ES-I3 (cell line): ENCODE measurements at regions not wholly inside any gene's neighbourhood (a gene's known extent, or its start where the extent isn't known, plus 50 kb on each side); places are given as distances from the start of the nearest gene placed in this dataset.

ENCODE experiments used
- H3K36me3 ChIP-seq: 2 replicates; pipeline ENCODE4 v1.6.1; 2013; ENCODE audit warnings: mild to moderate bottlenecking, low read length, control low read depth, moderate library complexity; ENCODE audit not compliant: insufficient read depth
- H3K4me1 ChIP-seq: 2 replicates; pipeline ENCODE4 v1.6.1; 2013; ENCODE audit warnings: mild to moderate bottlenecking, control low read depth, low read length; ENCODE audit not compliant: insufficient read depth
- H3K9ac ChIP-seq: 2 replicates; pipeline ENCODE4 v1.6.1; 2013; ENCODE audit warnings: low read depth, mild to moderate bottlenecking, low read length, moderate library complexity
- H3K9me3 ChIP-seq: 2 replicates; pipeline ENCODE4 v1.6.1; 2013; ENCODE audit warnings: mild to moderate bottlenecking, low read length, moderate library complexity; ENCODE audit not compliant: control insufficient read depth, insufficient read depth

DNA sequence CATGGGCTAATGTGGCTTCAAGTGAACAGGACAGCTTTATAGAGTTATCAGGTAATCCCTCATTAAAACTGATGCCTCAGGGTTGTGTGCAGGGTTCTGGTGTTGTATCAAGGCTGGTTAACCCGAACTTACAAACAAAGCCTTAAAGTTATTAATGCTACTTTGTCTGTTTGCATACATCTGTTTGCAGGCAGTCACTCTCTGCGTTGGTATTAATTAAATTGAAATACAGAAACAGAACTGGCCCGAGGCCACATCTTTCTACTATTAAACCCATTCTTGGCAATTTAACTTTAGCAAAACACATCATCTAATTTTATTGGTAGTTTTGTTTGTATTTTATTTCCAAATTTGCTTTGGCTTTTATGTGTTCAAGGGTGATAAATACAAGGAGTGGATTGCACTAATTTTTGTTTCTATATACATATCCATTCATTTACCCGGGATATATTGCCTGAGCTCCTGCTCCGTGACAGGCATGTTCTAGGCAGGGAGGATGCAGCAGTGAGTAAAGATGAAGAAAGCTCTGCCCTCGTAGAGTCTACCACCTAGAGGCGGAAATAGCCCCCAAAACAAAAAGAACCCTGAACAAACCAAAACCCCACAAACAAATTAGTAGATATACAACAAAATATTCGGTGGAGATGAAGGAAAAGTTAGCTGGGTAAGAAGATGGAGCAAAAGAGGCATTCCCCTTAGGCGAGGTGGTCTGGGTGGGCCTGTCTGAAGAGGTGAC is 164.2 kb downstream of the MACROH2A1 start:
- Histone ChIP-seq H3K9ac (no peak overlapping the region), H3K4me1 (no peaks in the 10 kb centered on the region), H3K9me3 (no peaks in the 10 kb centered on the region), H3K36me3 (no peaks in the 10 kb centered on the region)

DNA sequence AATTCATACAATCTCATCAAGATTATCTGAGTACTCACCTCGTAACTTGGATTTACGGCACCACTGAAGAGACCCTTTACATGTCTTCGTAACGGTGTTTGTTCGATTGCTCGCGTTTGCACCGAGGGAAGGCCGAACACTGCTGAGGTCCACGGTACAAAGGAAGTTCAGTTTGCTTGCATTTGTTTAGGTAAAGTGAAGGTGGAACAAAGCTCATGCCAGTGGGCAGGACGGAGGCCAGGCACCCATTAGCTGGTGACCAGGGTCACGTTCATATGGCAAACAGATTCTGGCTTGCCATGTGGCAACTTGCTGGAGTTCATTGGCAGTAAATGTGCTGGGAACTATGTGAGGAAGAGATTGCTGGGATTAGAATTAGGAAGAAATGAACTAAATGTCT is 164.8 kb downstream of the MACROH2A1 start:
- H3K4me1 ChIP-seq: no peaks in the 10 kb centered on the region

GRCh38 chr5:135233477-135233876 is 165.6 kb downstream of the MACROH2A1 start:
- H3K4me1 ChIP-seq: no peaks in the 10 kb centered on the region

More for the DNA sequence above, 164.8 kb downstream of the MACROH2A1 start:
- H3K36me3 ChIP-seq: no peaks in the 10 kb centered on the region
- H3K9me3 ChIP-seq: no peaks in the 10 kb centered on the region
- no peak overlapping the region for H3K9ac ChIP-seq

DNA sequence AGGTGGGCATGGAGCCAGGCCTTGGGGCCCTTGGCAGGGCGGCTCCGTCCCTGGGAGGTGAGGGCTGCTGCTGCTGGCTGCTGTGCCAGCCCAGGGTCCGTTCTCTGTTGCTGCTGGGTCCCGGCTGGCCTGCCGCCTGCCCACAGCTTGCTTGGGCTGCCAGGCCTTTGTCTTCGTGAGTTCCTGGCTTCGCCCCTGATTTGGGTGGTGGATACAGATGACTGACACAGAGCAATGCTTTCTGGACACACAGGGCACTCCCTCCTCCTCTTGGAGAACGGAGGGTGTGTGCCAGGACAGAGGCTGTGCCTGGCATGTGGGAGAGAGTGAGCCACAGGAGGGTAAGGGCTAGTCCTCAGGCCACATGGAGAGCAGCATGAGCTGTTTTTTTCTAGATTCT is 166.1 kb downstream of the MACROH2A1 start:
- Histone ChIP-seq H3K9ac (no peak overlapping the region), H3K36me3 (no peaks in the 10 kb centered on the region), H3K4me1 (no peaks in the 10 kb centered on the region), H3K9me3 (no peaks in the 10 kb centered on the region)

More at GRCh38 chr5:135233477-135233876, 165.6 kb downstream of the MACROH2A1 start:
- Histone ChIP-seq H3K36me3 (no peaks in the 10 kb centered on the region), H3K9ac (no peak overlapping the region), H3K9me3 (no peaks in the 10 kb centered on the region)

DNA sequence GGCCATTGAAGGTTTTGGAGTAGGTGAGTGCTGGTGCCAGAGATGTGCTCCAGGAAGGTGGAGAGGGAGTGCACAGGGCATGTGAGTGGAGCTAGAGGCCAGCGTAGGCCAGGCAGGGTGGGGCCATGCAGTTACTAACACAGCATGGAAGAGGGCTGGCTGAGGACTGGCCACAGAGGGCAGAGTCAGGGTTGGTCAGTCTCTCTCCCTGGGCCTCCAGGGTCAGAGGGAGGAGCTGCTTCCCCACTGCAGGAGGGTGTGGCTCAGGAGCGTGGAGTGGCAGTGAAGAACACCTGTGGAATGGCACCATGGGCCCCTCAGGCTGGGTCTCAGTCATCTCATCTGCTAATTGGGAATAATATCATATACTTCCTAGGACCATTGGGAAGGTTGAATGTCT is 167.7 kb downstream of the MACROH2A1 start:
- H3K4me1 ChIP-seq: 0 out of 2 replicates have a peak, but pooled peaks cover 2% of the 10 kb centered on the region
- no peaks in the 10 kb centered on the region for H3K36me3 ChIP-seq
- H3K9me3 ChIP-seq: no peaks in the 10 kb centered on the region
- H3K9ac ChIP-seq: no peak overlapping the region

DNA sequence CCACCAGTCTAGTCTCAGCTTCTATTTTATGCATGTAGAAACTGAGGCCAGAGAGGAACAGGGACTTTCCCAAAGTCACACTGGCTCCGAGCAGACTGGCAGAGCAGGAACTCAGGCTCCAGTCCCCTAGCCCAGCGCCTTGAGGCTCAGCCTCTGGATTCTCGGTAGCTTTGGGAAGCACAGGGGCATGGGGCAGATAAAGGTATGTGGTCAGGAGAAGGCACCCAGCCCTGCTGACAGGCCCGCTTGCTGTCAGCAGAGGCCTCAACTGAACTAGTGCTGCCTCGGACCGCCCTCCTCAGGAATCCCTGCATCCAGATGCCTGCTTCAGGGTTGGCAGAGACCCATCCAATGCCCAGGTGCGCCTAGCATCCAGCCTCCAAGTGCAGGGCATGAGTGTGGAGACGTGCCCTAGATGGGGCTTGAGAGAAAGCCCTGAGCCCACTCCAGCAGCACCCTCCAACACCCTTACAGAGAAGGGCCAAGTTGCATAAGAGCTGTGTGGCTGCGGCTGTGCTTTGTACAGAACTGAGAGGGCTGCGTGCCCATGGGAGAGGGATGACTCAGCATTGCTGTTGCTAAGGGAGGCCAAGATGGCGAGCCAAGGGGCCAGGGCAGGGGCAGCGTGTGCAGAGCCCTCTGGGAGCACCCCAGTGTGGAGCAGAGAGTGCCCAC is 168.6 kb downstream of the MACROH2A1 start:
- Histone ChIP-seq H3K9ac (no peak overlapping the region), H3K4me1 (peaks cover 6% of the 10 kb centered on the region; the same call in 1 of the 2 replicates)

DNA sequence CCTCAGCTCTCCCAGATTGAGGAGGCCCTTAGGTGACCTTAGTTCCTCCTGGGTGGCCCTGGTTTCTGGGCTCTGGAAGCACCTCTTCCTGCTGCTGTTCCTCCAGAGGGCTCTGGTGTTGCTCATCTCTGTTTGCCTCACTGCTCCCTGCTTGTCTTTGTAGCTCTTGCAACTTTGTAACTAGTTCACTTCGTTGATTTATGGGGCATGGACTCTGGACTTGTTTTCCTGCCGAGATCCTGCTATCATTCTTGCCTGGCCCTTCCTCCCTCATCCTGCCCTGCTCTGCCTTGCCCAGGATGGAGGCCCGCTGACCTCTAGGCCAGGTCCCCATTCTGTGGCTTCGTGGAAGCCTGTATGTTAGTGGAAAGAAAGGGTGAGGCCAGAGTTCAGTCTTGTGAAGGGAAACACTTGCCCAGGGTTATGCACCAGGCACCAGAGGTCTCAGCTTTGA is 169.3 kb downstream of the MACROH2A1 start:
- no peaks in the 10 kb centered on the region for H3K9me3 ChIP-seq
- H3K4me1 ChIP-seq: peaks cover 6% of the 10 kb centered on the region; the same call in 1 of the 2 replicates
- H3K9ac ChIP-seq: no peak overlapping the region
- no peaks in the 10 kb centered on the region for H3K36me3 ChIP-seq

More for the DNA sequence above, 168.6 kb downstream of the MACROH2A1 start:
- Histone ChIP-seq H3K36me3 (no peaks in the 10 kb centered on the region), H3K9me3 (no peaks in the 10 kb centered on the region)

GRCh38 chr5:135229122-135229521 is 169.9 kb downstream of the MACROH2A1 start:
- Histone ChIP-seq H3K9ac (no peak overlapping the region), H3K9me3 (no peaks in the 10 kb centered on the region), H3K4me1 (peaks cover 6% of the 10 kb centered on the region; the same call in 1 of the 2 replicates), H3K36me3 (no peaks in the 10 kb centered on the region)

GRCh38 chr5:135228222-135228621 is 170.8 kb downstream of the MACROH2A1 start:
- H3K9me3 ChIP-seq: no peaks in the 10 kb centered on the region
- H3K9ac ChIP-seq: no peak overlapping the region
- H3K36me3 ChIP-seq: no peaks in the 10 kb centered on the region
- H3K4me1 ChIP-seq: peaks cover 6% of the 10 kb centered on the region; the same call in 1 of the 2 replicates

DNA sequence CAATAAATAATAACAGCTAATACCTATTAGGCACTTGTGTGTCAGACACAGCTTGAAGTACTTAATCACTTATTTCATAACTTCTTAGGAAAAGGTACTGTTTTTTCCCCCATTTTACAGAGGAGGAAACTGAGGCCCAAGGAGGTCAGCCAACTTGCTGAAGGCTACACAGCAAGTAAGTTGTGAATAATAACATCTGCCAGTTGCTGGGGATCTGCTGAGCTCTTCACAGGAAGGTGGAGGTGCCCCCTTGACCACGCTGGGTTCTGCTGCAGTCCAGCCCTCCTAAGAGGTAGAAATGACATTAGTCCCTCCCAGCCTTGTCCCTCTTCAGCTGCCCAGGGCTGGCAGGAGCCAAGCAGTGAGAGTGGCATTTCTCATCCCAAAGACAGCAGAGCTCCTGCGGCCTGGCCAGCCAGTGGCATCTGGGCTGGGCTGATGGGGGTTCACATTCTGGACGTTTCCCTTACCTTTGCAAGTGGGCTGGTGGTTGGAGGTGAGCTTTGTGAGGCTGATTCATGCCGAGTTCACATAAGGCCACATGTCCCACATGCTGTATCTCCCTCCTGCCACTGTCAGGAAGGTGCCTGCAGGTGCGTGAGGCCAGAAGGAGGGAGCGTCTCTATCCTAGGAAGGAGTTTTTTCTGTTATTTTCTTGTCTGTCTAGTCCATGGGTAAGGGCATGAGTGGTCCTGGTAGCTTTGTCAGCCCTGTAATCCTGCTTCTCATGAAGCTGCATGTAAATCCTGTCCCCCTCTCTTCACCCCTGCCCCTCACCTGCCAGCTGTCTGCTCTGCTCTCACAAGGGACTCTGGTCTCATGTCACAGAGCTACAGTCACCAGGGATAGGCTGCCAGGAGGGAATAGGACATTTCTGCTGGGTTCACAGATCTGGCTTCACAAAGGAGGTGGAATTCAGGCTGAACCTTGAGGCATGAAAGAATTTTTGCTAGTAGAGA is 171.7 kb downstream of the MACROH2A1 start:
- Histone ChIP-seq H3K4me1 (peaks cover 6% of the 10 kb centered on the region; the same call in 1 of the 2 replicates), H3K9me3 (no peaks in the 10 kb centered on the region), H3K9ac (no peak overlapping the region), H3K36me3 (no peaks in the 10 kb centered on the region)

DNA sequence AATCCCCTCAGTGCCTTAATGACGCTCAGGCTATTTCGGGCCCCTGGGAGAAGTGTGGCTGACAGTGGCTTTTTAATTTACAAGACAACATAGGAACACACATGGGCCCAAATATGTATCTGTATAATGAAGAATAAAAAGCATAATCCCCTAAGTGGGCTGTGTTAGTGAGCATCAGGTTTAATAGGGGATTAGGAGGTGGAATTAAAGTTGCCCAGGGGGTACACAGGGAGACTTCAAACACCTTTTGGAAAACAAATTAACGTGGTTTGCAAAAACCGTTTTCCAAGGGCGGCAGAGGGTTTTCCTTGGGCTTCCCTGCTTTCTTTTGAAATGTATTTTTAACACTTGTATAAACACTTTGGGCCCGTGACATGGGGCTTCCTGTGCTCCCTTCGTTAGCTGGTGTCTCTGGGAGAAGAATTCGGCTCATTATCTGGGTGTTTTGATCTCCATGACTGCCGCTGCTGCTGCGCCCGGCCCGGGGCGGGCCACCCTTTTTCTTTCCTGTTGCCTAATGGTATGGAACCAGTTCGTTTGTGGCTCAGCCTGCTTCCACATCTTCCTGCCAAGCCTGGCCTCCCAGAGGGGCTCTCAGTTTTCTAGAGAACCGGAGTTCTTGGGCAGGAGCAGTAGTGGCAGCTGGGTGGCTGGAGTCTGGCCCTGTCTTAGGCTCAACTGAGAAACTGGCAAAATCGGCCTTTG is 173.0 kb downstream of the MACROH2A1 start:
- Histone ChIP-seq H3K9ac (no peak overlapping the region), H3K9me3 (no peaks in the 10 kb centered on the region), H3K36me3 (no peaks in the 10 kb centered on the region), H3K4me1 (peaks cover 6% of the 10 kb centered on the region; the same call in 1 of the 2 replicates)

- Histone ChIP-seq H3K4me1 (peaks cover 6% of the 10 kb centered on the region; the same call in 1 of the 2 replicates), H3K9ac (no peak overlapping the region), H3K36me3 (no peaks in the 10 kb centered on the region), H3K9me3 (no peaks in the 10 kb centered on the region)
Measured at GRCh38 chr5:135223891-135224625, 175.0 kb downstream of the MACROH2A1 start.

GRCh38 chr5:135223404-135223803 is 175.6 kb downstream of the MACROH2A1 start:
- Histone ChIP-seq H3K9me3 (no peaks in the 10 kb centered on the region), H3K36me3 (no peaks in the 10 kb centered on the region), H3K9ac (no peak overlapping the region)

More at GRCh38 chr5:135223404-135223803, 175.6 kb downstream of the MACROH2A1 start:
- peaks cover 6% of the 10 kb centered on the region; the same call in 1 of the 2 replicates for H3K4me1 ChIP-seq
